HEK293 (cell line): ENCODE measurements at regions not wholly inside any gene's neighbourhood (a gene's known extent, or its start where the extent isn't known, plus 50 kb on each side); places are given as distances from the start of the nearest gene placed in this dataset.

Experiments
- CTCF ChIA-PET: fragments of 350-600 bp; formaldehyde crosslinking; extraction: SDS; loops from one replicate; lab custom pipeline; 2021; ENCODE audit warnings: antibody characterized with exemption; lab: Yijun Ruan, JAX
- POLR2A ChIA-PET: fragments of 300-600 bp; formaldehyde crosslinking; extraction: SDS; loops from one replicate; lab custom pipeline; 2020; ENCODE audit warnings: antibody characterized with exemption, inconsistent platforms; lab: Yijun Ruan, JAX
- H3K27ac ChIP-seq: fragments of 200-500 bp; sonication (Bioruptor generic); 2 replicates; pipeline ENCODE4 v1.5.1; 2014; ENCODE audit warnings: low read depth, low read length, control low read depth, inconsistent platforms; ENCODE audit errors: extremely low read depth
- H3K36me3 ChIP-seq, 2 experiments: fragments of 200-500 bp in 1 of 2; sonication (Bioruptor generic) in 1 of 2; 1 replicate in 1 of 2; 2 replicates in 1 of 2; pipeline ENCODE4 v1.5.1; 2014 to 2017; ENCODE audit warnings: inconsistent platforms in 2 of 2, low read length in 2 of 2; ENCODE audit not compliant: control insufficient read depth in 2 of 2, insufficient read depth in 1 of 2
- H3K4me1 ChIP-seq: fragments of 200-500 bp; sonication (Bioruptor generic); 2 replicates; pipeline ENCODE4 v1.5.1; 2014; ENCODE audit warnings: mild to moderate bottlenecking, low read length, inconsistent platforms; ENCODE audit not compliant: control insufficient read depth, insufficient read depth
- H3K4me3 ChIP-seq: 2 replicates; pipeline ENCODE4 v1.5.1; 2011; ENCODE audit warnings: low read depth, mild to moderate bottlenecking, control low read depth, low read length, moderate library complexity
- H3K9me3 ChIP-seq: fragments of 200-500 bp; sonication (Bioruptor generic); 2 replicates; pipeline ENCODE4 v1.5.1; 2014; ENCODE audit warnings: low read depth, low read length, inconsistent platforms; ENCODE audit not compliant: control insufficient read depth, insufficient read depth
- BCL6B ChIP-seq: fragments of 450-650 bp; formaldehyde crosslinking; IDR thresholded peaks from 2 replicates; pipeline ENCODE4 v1.5.1; 2017; ENCODE audit warnings: missing biosample characterization, missing genetic modification characterization
- INSM2 ChIP-seq: fragments of 450-650 bp; formaldehyde crosslinking; IDR thresholded peaks from 2 replicates; pipeline ENCODE4 v1.5.1; 2016; ENCODE audit warnings: missing biosample characterization, missing genetic modification characterization
- KLF10 ChIP-seq: fragments of 450-650 bp; IDR thresholded peaks from 2 replicates; pipeline ENCODE4 v1.5.1; 2018; ENCODE audit warnings: missing biosample characterization, mild to moderate bottlenecking, missing genetic modification characterization
- KLF9 ChIP-seq: fragments of 450-650 bp; formaldehyde crosslinking; IDR thresholded peaks from 2 replicates; pipeline ENCODE4 v1.5.1; 2016; ENCODE audit warnings: missing biosample characterization, missing genetic modification characterization, low read depth
- MEIS1 ChIP-seq: sonication (generic); formaldehyde crosslinking; IDR thresholded peaks from 2 replicates; pipeline ENCODE4 v1.8.1; 2022; ENCODE audit warnings: missing genetic modification reagents, mild to moderate bottlenecking, borderline replicate concordance
- MYNN ChIP-seq: fragments of 450-650 bp; formaldehyde crosslinking; IDR thresholded peaks from 2 replicates; pipeline ENCODE4 v1.5.1; 2016; ENCODE audit warnings: missing biosample characterization, missing genetic modification characterization, borderline replicate concordance
- PATZ1 ChIP-seq: fragments of 450-650 bp; formaldehyde crosslinking; IDR thresholded peaks from 2 replicates; pipeline ENCODE4 v1.5.1; 2016; ENCODE audit warnings: missing biosample characterization, missing genetic modification characterization
- REPIN1 ChIP-seq: fragments of 450-650 bp; formaldehyde crosslinking; IDR thresholded peaks from 2 replicates; pipeline ENCODE4 v1.5.1; 2017; ENCODE audit warnings: missing biosample characterization, missing genetic modification characterization, low read depth
- SCRT2 ChIP-seq: fragments of 450-650 bp; formaldehyde crosslinking; IDR thresholded peaks from 2 replicates; pipeline ENCODE4 v1.5.1; 2016; ENCODE audit warnings: missing biosample characterization, missing genetic modification characterization
- SP7 ChIP-seq: fragments of 450-650 bp; formaldehyde crosslinking; IDR thresholded peaks from 2 replicates; pipeline ENCODE4 v1.5.1; 2016; ENCODE audit warnings: missing biosample characterization, missing genetic modification characterization
- ZBTB17 ChIP-seq: fragments of 450-650 bp; formaldehyde crosslinking; IDR thresholded peaks from 2 replicates; pipeline ENCODE4 v1.5.1; 2016; ENCODE audit warnings: missing biosample characterization, missing genetic modification characterization
- ZBTB48 ChIP-seq: fragments of 450-650 bp; formaldehyde crosslinking; IDR thresholded peaks from 2 replicates; pipeline ENCODE4 v1.5.1; 2016; ENCODE audit warnings: missing biosample characterization, missing genetic modification characterization
- ZNF112 ChIP-seq: fragments of 450-650 bp; formaldehyde crosslinking; IDR thresholded peaks from 2 replicates; pipeline ENCODE4 v1.5.0; 2017; ENCODE audit warnings: missing biosample characterization, missing genetic modification characterization
- ZNF121 ChIP-seq: fragments of 450-650 bp; formaldehyde crosslinking; IDR thresholded peaks from 2 replicates; pipeline ENCODE4 v1.5.1; 2016; ENCODE audit warnings: missing biosample characterization, missing genetic modification characterization
- ZNF19 ChIP-seq: fragments of 450-650 bp; formaldehyde crosslinking; IDR thresholded peaks from 2 replicates; pipeline ENCODE4; 2016; ENCODE audit warnings: missing biosample characterization, missing genetic modification characterization, low read depth
- ZNF202 ChIP-seq: fragments of 450-650 bp; formaldehyde crosslinking; IDR thresholded peaks from 2 replicates; pipeline ENCODE4 v1.5.1; 2016; ENCODE audit warnings: missing biosample characterization, missing genetic modification characterization, borderline replicate concordance
- ZNF24 ChIP-seq: fragments of 450-650 bp; formaldehyde crosslinking; IDR thresholded peaks from 2 replicates; pipeline ENCODE4 v1.5.1; 2016; ENCODE audit warnings: missing biosample characterization, missing genetic modification characterization
- ZNF280C ChIP-seq: fragments of 450-650 bp; formaldehyde crosslinking; IDR thresholded peaks from 2 replicates; pipeline ENCODE4 v1.5.1; 2016; ENCODE audit warnings: missing biosample characterization, missing genetic modification characterization
- ZNF335 ChIP-seq: fragments of 450-650 bp; formaldehyde crosslinking; conservative IDR thresholded peaks from 2 replicates; pipeline ENCODE4 v1.5.1; 2016; ENCODE audit warnings: missing biosample characterization, missing genetic modification characterization
- ZNF362 ChIP-seq: fragments of 450-650 bp; formaldehyde crosslinking; IDR thresholded peaks from 2 replicates; pipeline ENCODE4 v1.5.1; 2016; ENCODE audit warnings: missing biosample characterization, missing genetic modification characterization
- ZNF416 ChIP-seq: fragments of 450-650 bp; formaldehyde crosslinking; IDR thresholded peaks from 2 replicates; pipeline ENCODE4 v1.5.1; 2016; ENCODE audit warnings: missing biosample characterization, missing genetic modification characterization
- ZNF664 ChIP-seq: fragments of 450-650 bp; formaldehyde crosslinking; IDR thresholded peaks from 2 replicates; pipeline ENCODE4 v1.5.1; 2016; ENCODE audit warnings: missing biosample characterization, missing genetic modification characterization
- ZNF701 ChIP-seq: fragments of 450-650 bp; formaldehyde crosslinking; IDR thresholded peaks from 2 replicates; pipeline ENCODE4 v1.5.1; 2016; ENCODE audit warnings: missing biosample characterization, missing genetic modification characterization
- ZNF704 ChIP-seq: fragments of 450-650 bp; formaldehyde crosslinking; IDR thresholded peaks from 2 replicates; pipeline ENCODE4 v1.5.1; 2016; ENCODE audit warnings: missing biosample characterization, missing genetic modification characterization
- ZNF747 ChIP-seq: fragments of 450-650 bp; formaldehyde crosslinking; IDR thresholded peaks from 2 replicates; pipeline ENCODE4 v1.5.1; 2016; ENCODE audit warnings: missing biosample characterization, missing genetic modification characterization
- ZNF768 ChIP-seq: fragments of 450-650 bp; formaldehyde crosslinking; IDR thresholded peaks from 2 replicates; pipeline ENCODE4 v1.5.1; 2018; ENCODE audit warnings: missing biosample characterization, mild to moderate bottlenecking, missing genetic modification characterization
- ZSCAN16 ChIP-seq: fragments of 450-650 bp; formaldehyde crosslinking; IDR thresholded peaks from 2 replicates; pipeline ENCODE4 v1.5.1; 2016; ENCODE audit warnings: missing biosample characterization, missing genetic modification characterization

- H3K4me1 ChIP-seq: no peaks in the 10 kb centered on the region
- no peak overlapping the region for H3K4me3 ChIP-seq
- H3K36me3 ChIP-seq: no peaks in the 10 kb centered on the region
- TF ChIP-seq ZNF202 (tag by site-specific recombination): no peak
- no peak for TF ChIP-seq ZSCAN16 (tag by site-specific recombination)
- no peak for TF ChIP-seq ZNF24 (tag by site-specific recombination)
- TF ChIP-seq REPIN1 (tag by site-specific recombination): no peak
- no peak for TF ChIP-seq ZNF664 (tag by site-specific recombination)
- no peak for TF ChIP-seq ZNF704 (tag by site-specific recombination)
- no peak for TF ChIP-seq ZNF701
- TF ChIP-seq ZNF768 (tag by site-specific recombination): no peak
- no peak for TF ChIP-seq BCL6B (tag by site-specific recombination)
- no peak for TF ChIP-seq ZNF19 (tag by site-specific recombination)
- no peak for TF ChIP-seq ZBTB17 (tag by site-specific recombination)
- TF ChIP-seq MEIS1: no peak
- TF ChIP-seq SP7 (tag by site-specific recombination): no peak
- no peak for TF ChIP-seq ZBTB48 (tag by site-specific recombination)
- no peak for TF ChIP-seq ZNF747 (tag by site-specific recombination)
- no peak for TF ChIP-seq KLF10
- TF ChIP-seq ZNF280C (tag by site-specific recombination): no peak
- CTCF ChIA-PET: no interaction called here
- POLR2A ChIA-PET: no interaction called here
- H3K9me3 ChIP-seq: no peaks in the 10 kb centered on the region
- H3K27ac ChIP-seq: no peak overlapping the region
Measured at GRCh38 chr6:118761645-118762044, 110.3 kb upstream of the CEP85L start.

- Histone ChIP-seq H3K36me3 (no peaks in the 10 kb centered on the region), H3K9me3 (no peaks in the 10 kb centered on the region), H3K4me3 (no peak overlapping the region), H3K27ac (no peak overlapping the region), H3K4me1 (no peaks in the 10 kb centered on the region)
- POLR2A ChIA-PET: no interaction called here
- CTCF ChIA-PET: no interaction called here
- TF ChIP-seq ZSCAN16 (tag by site-specific recombination) (no peak), ZNF335 (tag by site-specific recombination) (no peak), KLF9 (tag by site-specific recombination) (no peak), ZNF416 (tag by site-specific recombination) (no peak), ZNF362 (tag by site-specific recombination) (no peak), PATZ1 (tag by site-specific recombination) (no peak), ZNF19 (tag by site-specific recombination) (no peak), MYNN (tag by site-specific recombination) (no peak), ZNF112 (tag by site-specific recombination) (no peak), SCRT2 (tag by site-specific recombination) (no peak), INSM2 (tag by site-specific recombination) (no peak), ZNF121 (tag by site-specific recombination) (no peak)
Measured at GRCh38 chr6:118758946-118759345, 107.6 kb upstream of the CEP85L start.
